Uterus (tissue), 2 donors: ENCODE measurements at regions not wholly inside any gene's neighbourhood (a gene's known extent, or its start where the extent isn't known, plus 50 kb on each side); places are given as distances from the start of the nearest gene placed in this dataset.
"Not testable (repeated sequence)": the region's sequence is repeated elsewhere in the genome, so short reads cannot be mapped to it uniquely, and the experiment has no call there.

ENCODE experiments used
- POLR2A ChIP-seq, 2 donors: fragments of 450-650 bp; IDR thresholded peaks; one replicate each; pipeline ENCODE4 v1.6.1; 2016; ENCODE audit warnings: antibody characterized with exemption in 2 of 2, mild to moderate bottlenecking in 1 of 2, moderate library complexity in 1 of 2
- TF ChIP-seq, protein P1 (sequence below), 4 experiments: fragments of 200-600 bp in 2 of 4; fragments of 450-650 bp in 2 of 4; sonication (generic) in 2 of 4; IDR thresholded peaks; one replicate each; pipeline ENCODE4 v1.5.1; 2016 to 2019; ENCODE audit warnings: antibody characterized with exemption in 4 of 4, mild to moderate bottlenecking in 2 of 4, moderate library complexity in 1 of 4

DNA sequence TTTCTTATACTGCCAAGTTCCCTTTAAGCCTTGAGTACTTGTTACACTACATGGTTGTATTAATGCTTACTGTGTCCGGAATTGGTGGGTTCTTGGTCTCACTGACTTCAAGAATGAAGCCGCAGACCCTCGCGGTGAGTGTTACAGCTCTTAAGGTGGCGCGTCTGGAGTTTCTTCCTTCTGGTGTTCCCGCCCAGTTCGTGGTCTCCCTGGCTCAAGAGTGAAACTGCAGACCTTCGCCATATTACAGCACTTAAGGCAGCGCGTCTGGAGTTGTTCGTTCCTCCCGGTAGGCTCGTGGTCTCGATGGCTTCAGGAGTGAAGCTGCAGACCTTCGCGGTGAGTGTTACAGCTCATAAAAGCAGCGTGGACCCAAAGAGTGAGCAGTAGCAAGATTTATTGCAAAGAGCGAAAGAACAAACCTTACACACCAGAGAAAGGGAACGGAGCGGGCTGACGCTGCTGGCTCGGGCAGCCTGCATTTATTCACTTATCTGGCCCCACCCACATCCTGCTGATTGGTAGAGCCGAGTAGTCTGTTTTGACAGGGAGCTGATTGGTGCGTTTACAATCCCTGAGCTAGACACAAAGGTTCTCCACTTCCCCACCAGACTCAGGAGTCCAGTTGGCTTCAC, 1171.3 kb upstream of the B3GALT2 start:
- TF ChIP-seq, protein P1, sequence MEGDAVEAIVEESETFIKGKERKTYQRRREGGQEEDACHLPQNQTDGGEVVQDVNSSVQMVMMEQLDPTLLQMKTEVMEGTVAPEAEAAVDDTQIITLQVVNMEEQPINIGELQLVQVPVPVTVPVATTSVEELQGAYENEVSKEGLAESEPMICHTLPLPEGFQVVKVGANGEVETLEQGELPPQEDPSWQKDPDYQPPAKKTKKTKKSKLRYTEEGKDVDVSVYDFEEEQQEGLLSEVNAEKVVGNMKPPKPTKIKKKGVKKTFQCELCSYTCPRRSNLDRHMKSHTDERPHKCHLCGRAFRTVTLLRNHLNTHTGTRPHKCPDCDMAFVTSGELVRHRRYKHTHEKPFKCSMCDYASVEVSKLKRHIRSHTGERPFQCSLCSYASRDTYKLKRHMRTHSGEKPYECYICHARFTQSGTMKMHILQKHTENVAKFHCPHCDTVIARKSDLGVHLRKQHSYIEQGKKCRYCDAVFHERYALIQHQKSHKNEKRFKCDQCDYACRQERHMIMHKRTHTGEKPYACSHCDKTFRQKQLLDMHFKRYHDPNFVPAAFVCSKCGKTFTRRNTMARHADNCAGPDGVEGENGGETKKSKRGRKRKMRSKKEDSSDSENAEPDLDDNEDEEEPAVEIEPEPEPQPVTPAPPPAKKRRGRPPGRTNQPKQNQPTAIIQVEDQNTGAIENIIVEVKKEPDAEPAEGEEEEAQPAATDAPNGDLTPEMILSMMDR (IDR thresholded peaks at IDR 0.05), result not testable (repeated sequence)
- not testable (repeated sequence) for TF ChIP-seq POLR2A (IDR thresholded peaks at IDR 0.05)
